GM19372 (cell line): ENCODE measurements at regions not wholly inside any gene's neighbourhood (a gene's known extent, or its start where the extent isn't known, plus 50 kb on each side); places are given as distances from the start of the nearest gene placed in this dataset.

Source experiments
- ATAC-seq: cut with Tn5 transposase; IDR thresholded peaks from one replicate; pipeline ENCODE4 v1.9.1; 2021; ENCODE audit warnings: mild to moderate bottlenecking, low read depth, moderate library complexity; ENCODE audit not compliant: unreplicated experiment

- no peak for ATAC-seq
Observed at GRCh38 chr10:78184851-78185692, 151.4 kb downstream of the RPS24 start.

GRCh38 chr10:78185693-78186055, 152.0 kb downstream of the RPS24 start:
- ATAC-seq, result no peak

DNA sequence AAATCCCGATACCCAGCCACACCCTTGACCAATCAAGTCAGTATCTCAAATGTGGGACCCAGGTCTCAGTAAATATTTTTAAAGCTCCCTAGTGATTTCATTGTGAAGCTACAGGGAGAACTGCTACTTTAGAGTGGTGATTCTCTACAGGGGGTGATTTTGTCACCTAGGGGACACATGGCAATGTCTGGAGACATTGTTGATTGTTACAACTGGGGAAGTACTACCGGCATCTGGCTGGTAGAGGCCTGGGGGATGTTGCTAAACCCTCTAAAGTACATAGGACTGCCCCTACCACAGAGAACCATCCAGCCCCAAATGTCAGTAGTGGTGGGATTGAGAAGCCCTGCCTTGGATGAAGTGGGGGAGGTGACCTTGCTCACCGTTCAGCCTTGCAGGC, 152.9 kb downstream of the RPS24 start:
- ATAC-seq, result no peak

- ATAC-seq, result no peak
Observed at GRCh38 chr10:78187371-78187770, 153.7 kb downstream of the RPS24 start.

GRCh38 chr10:78188446-78188845, 154.8 kb downstream of the RPS24 start:
- no peak for ATAC-seq

GRCh38 chr10:78190051-78190825, 156.6 kb downstream of the RPS24 start:
- ATAC-seq, result no peak

- no peak for ATAC-seq
Observed at GRCh38 chr10:78191301-78191700, 157.6 kb downstream of the RPS24 start.

DNA sequence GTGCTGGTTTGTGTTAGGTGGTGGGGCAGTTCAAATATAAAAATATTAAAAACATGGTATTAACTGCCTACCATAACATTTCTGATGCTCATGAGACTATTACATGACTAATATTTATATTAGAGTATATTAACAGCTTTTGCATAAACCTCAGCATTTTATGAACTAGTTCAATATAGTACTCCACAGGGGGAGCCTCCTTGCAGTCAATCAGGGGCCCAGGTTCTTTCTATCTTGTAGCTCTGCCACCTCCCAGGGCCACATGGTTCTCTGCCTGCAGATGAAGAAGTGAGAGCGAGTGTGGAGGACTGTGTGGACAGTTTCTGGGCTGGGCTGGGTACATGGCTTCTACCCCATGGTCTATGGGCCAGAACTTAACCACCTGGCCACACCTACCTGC, 159.5 kb downstream of the RPS24 start:
- ATAC-seq, result no peak

DNA sequence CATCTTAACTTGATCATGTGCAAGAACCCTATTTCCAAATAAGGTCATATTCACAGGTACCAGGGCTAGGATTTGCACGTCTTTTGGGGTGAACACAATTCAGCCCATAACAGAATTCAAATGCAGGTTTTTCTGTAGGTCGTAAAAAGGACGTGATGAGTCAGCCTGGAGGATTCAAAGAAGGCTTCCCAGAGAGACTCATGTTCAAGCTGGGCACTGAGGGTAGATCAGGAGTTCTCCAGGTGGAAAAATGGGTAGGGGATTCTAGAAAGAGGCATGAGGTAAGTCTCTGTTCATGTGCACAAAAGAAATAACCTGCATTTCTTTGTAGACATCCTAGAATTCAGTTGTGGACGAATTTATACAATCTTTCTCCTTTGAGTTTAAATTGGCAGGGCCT, 160.4 kb downstream of the RPS24 start:
- no peak for ATAC-seq

- no peak for ATAC-seq
Observed at GRCh38 chr10:78194539-78195402, 161.1 kb downstream of the RPS24 start.

DNA sequence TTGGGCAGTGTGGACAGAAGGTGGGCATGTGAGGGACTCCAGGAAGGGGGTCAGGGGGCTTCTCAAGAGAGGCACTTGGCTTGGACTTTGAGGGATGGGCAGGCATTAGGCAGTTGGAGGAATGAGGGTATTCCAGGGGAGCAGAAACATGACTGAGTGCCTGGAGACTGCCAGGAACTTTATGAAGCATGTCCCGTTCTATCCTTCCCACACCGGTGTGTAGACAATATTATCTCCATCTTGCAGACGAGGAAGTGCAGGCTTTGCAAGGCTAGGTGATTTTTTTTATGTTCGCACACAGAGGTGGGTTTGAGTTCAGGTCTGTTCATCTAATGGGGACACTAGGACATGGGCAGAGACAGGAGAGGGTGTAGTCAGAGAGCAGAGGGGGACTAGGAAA, 162.7 kb downstream of the RPS24 start:
- ATAC-seq, result no peak

- ATAC-seq, result no peak
Observed at GRCh38 chr10:78196964-78197363, 163.3 kb downstream of the RPS24 start.

- ATAC-seq, result no peak
Observed at GRCh38 chr10:78197628-78198272, 164.1 kb downstream of the RPS24 start.

DNA sequence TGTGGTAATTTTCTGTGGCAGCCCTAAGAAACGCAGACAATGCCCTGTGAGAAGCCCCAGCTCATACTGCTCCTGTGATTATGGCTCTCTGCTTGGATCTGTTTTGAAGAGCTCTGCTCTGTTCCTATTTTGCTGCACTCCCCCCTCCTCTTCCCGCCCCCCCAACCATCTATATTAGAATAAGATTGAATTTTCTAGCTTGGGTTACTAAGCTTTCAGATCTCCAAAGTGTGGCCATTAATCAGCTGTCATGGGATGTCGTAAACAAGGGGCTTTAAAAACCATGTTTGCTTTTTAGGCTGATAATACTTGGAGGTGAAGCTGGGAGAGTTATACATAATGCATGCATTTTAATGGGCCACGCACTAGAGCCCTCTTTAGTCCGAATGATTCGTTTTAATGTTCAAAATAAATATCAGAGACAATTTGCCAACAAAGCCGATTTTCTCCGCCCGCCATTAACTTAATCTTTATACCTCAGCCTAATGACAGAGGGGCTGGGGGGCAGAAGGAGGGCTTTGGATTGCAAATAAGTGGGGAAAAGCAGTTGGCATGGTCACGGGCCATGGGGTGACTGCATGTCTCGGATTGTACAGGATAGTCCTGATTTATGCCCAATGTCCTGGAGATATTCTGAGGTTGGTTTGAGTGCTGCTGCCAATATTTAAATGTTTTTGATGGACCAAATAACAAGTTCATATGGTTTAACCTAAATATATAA, 165.5 kb downstream of the RPS24 start:
- ATAC-seq, result no peak

GRCh38 chr10:78199759-78200158, 166.1 kb downstream of the RPS24 start:
- no peak for ATAC-seq

DNA sequence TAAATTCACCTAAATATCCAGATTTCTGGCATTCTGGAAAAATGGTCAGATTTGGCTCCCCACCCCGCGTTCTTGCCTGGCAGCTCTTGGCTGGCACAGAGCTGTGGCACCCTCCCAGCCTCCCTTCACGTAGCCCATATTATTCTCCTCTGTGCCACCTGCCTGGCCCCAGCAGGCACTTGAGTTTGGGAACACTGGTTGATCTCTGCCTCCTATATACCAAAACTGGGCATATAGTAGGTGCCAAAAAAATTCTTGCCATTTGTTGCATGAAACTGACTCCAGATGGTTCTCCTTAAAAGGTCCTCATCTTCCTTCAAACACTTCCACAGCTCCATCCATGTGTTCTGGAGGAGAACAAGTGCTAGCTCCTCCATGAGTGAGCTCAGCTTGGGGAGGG, 167.0 kb downstream of the RPS24 start:
- ATAC-seq, result no peak

DNA sequence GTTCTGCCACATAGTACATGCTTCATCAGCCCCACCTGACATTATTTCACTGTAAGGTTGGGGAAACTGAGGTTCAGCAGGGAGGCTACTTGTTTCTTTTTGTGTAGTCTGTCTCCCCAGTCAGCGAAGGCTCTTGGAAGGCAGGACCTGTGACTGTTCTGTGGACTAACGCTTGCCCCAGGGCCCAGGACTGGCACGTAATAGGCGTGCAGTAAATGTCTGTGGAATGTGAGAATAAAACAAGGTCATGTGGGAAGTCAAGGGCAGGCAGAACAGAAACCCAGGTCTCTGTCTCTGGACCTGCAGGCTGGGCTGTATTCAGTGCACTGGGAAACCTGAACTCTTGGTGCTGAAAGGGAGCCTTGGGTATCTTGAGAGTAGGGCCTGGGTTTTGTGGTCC, 168.7 kb downstream of the RPS24 start:
- no peak for ATAC-seq

- no peak for ATAC-seq
Observed at GRCh38 chr10:78203915-78204818, 170.5 kb downstream of the RPS24 start.
